ENCODE measurements at regions not wholly inside any gene's neighbourhood (a gene's known extent, or its start where the extent isn't known, plus 50 kb on each side); places are given as distances from the start of the nearest gene placed in this dataset.

GRCh38 chr1:79599257-79599656, 592.7 kb upstream of the ADGRL4 start:
- CTCF ChIA-PET, result interaction anchor here (1.1 kb wide), 1 partner anchor 14 kb away, joined by 4 read pairs; no protein-coding TSS in a partner anchor

GRCh38 chr1:79595931-79596330, 589.4 kb upstream of the ADGRL4 start:
- ChIA-PET POLR2A (no interaction called here), CTCF (no interaction called here)

More at GRCh38 chr1:79599257-79599656, 592.7 kb upstream of the ADGRL4 start:
- POLR2A ChIA-PET, result no interaction called here

GRCh38 chr1:79594121-79594698, 587.7 kb upstream of the ADGRL4 start:
- ChIA-PET CTCF (no interaction called here), POLR2A (no interaction called here)

GRCh38 chr1:79592707-79593106, 586.2 kb upstream of the ADGRL4 start:
- ChIA-PET CTCF (no interaction called here), POLR2A (no interaction called here)

DNA sequence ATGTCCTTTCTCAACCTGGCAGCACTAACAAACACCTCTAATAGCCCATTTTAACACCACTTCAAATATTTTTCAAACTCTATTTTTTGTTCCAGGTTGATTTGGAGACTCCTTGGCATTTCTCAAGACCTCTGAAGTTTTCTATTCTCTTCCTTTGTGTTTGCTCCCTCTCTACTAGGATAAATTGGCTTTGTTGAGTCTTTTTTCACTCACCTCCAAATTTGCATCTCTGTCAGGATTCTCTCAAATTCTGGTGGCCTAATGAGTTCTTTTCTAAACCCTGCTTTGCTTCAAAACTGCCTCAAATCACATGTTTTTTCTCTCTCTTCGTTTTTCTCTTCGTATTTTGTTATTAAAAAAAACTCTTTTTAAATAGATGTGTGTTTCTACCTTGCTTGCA, 582.2 kb upstream of the ADGRL4 start:
- ChIA-PET POLR2A (no interaction called here), CTCF (no interaction called here)

DNA sequence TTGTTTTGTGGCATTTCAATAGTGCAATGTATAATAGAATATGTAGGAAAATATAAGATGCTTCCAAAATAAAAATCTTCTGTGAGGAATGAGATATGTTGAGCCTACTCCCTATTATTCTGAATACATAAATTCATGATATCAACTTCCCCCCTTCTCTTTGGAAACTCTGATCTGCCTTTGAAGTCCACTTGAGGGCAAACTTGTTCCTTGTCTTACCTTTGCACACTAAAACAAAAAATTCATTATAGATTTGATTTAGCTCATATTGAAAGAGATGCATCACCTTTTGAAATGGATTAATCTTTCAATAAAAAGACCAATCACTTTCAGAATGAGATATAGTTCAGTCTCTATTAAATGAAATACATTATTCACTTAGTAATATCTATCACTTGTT, 580.7 kb upstream of the ADGRL4 start:
- ChIA-PET POLR2A (no interaction called here), CTCF (no interaction called here)

DNA sequence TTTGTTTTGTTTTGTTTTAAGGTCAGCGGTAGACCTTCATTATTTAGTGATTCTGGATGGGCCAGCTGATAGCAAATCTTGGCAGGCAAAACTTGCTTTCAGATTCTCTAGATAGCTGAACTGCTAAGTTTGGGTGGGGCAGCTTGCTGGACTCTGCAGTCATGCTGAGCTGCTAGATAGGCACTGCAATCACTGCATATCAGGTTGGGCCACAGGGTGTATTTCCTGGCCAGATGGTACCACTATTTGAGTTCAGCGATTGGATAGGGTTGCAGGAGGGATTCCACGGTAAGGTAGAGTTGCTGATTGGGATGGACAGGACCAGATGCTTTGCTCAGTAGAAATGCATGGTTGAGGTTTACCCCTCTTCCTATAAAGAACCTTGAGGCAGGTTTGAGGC, 579.3 kb upstream of the ADGRL4 start:
- ChIA-PET CTCF (no interaction called here), POLR2A (no interaction called here)

- POLR2A ChIA-PET, result no interaction called here
Measured at GRCh38 chr1:79575424-79575823, 568.9 kb upstream of the ADGRL4 start.

DNA sequence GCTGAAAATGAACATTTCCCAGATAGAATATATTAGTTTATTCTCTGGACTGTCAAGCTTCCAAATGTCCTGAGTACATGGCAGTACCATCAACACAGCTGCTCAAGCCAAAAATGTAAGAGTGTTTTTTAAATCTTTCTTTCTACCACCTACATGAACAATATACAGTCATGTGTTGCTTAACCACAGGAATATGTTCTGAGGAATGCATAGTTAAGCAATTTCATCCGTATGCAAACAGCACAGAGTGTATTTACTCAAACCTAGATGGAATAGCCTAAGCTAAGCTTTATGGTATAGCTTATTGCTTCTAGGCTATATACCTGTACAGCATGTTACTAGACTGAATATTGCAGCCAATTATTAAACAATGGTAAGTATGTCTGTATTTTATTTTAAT, 561.9 kb upstream of the ADGRL4 start:
- ChIA-PET CTCF (no interaction called here), POLR2A (no interaction called here)

More at GRCh38 chr1:79575424-79575823, 568.9 kb upstream of the ADGRL4 start:
- CTCF ChIA-PET, result no interaction called here

DNA sequence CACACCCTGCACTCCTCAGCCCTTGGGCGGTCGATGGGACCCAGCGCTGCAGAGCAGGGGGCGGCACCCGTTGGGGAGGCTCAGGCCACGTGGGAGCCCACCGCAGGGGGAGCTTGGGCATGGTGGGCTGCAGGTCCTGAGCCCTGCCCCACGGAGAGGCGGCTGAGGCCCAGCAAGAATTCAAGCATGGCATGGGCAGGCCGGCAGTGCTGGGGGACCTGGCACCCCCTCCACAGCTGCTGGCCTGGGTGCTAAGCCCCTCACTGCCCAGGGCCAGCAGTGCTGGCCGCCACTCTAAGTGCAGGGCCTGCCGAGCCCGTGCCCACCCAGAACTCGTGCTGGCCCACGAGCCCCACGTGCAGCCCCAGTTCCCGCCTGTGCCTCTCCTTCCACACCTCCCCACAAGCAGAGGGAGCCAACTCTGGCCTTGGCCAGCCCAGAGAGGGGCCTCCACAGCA, 555.0 kb upstream of the ADGRL4 start:
- POLR2A ChIA-PET, result no interaction called here
- CTCF ChIA-PET, result no interaction called here

DNA sequence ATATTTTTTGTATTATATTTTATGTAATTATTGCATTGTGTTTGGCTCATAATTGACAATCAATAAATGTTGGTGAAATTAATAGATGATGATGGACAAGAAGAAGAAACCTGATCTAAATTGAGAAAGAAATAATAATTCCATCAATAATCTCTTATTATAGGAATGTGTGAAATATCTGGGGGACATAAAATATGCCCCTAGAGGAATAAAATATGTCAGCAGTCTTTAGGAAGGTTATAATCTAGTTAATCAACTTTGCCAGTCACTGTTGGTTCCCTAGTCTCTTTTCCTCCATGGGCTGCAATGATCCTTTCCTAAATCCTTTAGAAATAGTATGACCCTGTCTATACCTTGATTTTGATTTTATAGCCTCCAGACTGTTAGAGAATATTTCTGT, 549.7 kb upstream of the ADGRL4 start:
- ChIA-PET CTCF (no interaction called here), POLR2A (no interaction called here)

GRCh38 chr1:79554688-79555087, 548.2 kb upstream of the ADGRL4 start:
- ChIA-PET POLR2A (no interaction called here), CTCF (no interaction called here)

DNA sequence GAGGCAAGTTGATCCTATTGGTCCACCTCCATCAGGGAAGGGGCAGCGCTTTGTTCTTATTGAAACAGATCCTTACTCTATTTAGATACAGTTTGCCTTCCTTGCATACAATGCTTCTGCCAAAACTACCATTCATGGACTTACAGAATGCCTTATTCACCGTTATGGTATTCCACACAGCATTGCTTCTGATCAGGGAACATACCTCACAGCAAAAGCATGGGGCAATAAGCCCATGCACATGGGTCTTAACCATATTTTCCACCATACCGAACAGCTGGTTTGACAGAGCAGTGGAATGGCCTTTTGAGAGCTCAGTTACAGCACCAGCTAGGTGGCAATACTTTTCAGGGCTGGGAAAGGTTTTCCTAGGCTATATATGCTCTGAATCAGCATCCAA, 544.8 kb upstream of the ADGRL4 start:
- ChIA-PET CTCF (no interaction called here), POLR2A (no interaction called here)

DNA sequence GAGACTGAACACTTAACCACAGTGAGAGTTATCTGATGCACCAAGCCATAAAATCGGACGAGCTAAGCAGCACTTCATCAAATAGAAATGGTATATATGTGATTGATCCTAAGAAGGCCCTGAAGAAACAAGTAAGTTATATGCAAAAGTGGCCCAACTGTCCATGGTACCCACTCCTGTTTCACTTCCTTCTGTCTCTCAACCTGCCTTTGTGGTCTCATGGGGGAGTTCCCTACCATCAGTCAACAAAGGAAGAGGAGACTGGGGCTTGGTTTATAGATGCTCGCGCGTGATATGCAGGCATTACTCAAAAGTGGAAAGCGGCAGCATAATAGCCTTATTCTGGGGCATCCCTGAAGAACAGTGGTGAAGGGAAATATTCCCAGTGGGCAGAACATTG, 543.9 kb upstream of the ADGRL4 start:
- ChIA-PET CTCF (no interaction called here), POLR2A (no interaction called here)

DNA sequence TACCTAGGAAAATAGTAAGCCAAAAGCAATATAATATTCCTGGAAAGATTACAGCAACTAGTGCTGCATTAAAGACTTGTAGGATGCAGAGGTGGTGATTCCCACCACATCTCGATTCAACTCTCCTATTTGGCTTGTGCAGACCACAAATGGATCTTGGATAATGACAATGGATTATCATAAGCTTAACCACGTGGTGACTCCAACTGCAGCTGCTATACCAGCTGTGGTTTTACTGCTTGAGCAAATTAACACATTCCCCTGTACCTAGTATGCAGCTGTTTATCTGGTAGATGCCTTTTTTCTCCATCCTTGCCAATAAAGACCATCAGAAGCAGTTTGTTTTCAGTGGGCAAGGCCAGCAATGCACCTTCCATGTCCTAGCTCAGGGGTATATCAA, 542.7 kb upstream of the ADGRL4 start:
- ChIA-PET POLR2A (no interaction called here), CTCF (no interaction called here)

- ChIA-PET POLR2A (no interaction called here), CTCF (no interaction called here)
Measured at GRCh38 chr1:79547514-79547913, 541.0 kb upstream of the ADGRL4 start.

GRCh38 chr1:79543394-79543793, 536.9 kb upstream of the ADGRL4 start:
- POLR2A ChIA-PET, result no interaction called here
- CTCF ChIA-PET, result no interaction called here

DNA sequence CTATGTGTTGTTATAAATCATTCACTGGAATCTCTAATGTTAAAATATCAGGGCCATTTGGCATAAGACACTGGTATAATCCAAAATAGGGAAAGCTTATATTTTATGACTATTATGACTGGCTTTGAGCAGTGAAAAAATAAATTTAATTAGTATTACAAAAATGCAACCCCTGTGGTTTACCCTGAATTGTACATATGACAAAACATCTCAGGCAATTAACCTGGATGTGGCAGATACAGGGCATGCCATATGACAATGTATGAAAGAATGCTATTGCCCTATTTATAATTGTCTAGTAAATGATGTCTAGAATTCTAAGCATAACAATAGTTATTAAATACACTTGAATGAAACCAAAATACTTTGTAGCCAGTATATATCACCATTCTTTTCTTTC, 532.5 kb upstream of the ADGRL4 start:
- POLR2A ChIA-PET, result no interaction called here
- CTCF ChIA-PET, result no interaction called here

DNA sequence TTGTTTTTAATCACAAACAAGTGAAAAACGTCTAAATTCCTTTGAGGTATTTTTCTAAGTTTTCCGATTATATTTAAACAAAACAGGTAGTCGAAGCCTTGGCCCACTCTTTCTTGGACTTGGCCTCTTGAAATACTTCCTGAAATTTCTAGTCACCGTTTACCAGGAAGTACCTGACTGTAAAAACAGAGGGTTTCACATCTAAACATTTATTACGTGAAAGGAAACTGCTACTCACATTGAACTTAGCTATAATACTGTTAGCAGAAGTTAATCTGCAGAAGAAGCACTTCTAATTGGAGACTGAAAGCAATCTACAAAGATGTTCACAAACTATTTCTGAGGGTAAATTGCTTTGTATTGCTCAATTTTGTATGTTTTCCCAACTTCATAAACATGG, 526.0 kb upstream of the ADGRL4 start:
- POLR2A ChIA-PET, result no interaction called here
- CTCF ChIA-PET, result no interaction called here

DNA sequence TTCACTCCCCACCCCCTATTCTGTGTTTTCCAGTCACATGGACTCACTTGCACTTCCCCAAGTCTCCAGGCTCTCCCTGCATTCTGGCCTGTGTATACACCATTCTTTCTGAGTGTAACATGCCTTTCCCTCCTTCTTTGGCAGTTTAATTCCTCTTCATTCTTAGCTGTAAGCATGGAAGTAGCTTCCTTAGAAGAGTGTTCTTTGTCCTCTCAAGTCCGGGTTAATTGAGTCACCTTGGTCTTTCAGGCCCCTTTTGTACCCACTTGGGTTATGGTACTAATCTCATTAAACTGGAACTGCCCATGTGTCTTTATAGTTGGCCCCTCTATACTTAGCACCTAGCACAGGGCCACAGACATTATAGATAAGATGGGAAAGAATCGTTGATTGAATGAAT, 525.3 kb upstream of the ADGRL4 start:
- CTCF ChIA-PET, result no interaction called here

DNA sequence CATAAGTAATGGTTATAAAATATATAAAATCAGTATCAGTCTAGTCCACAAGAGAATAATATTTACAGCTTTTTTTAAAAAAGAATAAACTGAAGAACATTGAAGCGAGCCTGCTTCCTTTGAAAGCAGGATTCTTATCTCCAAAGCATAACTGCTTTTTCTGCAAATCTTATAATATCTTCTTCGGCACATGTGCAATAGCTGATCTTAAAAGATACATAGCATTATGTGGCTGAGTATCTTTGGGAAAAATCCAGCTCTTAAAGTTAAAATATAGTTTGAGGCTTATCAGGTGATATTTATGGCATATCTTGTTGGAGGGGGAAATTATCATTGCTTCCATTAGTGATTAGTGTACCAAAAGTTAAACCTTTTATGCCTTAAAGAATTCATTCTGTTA, 523.9 kb upstream of the ADGRL4 start:
- ChIA-PET CTCF (no interaction called here), POLR2A (no interaction called here)

More for the DNA sequence above, 525.3 kb upstream of the ADGRL4 start:
- POLR2A ChIA-PET, result no interaction called here

DNA sequence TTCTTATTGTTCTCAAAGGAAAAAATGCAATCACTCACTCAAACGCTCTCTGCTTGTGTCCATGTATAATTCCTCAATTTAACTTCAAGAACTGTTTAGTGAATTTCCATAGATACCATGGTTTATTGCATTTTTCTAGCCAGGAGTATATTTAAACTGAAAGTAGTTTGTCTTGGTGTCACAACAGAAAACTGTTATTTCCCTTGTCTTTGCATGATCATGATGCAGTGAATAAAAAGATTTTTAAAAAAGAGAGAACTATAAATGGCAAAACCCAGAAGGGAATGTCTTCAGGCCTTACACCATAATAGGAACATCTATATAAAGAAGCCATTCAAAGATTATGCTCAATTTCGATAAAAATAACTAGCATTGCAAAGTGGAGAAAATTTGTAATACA, 523.5 kb upstream of the ADGRL4 start:
- POLR2A ChIA-PET, result no interaction called here
- CTCF ChIA-PET, result no interaction called here

DNA sequence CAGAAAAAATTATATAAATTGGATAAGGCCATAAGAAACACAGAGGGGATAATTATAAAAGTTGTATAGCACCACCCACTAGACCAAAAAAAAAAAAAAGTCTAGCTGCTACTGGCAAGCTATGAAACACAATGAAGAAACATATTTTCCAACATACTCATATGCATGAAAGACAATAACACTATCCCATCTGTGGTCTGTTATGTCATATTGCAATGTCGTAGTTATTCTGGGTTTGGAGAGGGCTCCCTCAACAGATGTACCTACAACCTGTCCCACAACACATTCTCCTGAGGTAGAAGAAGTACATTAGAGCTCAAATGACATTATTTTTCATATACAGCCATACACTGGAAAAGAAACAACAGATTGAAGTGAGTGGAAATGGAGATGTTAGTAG, 517.6 kb upstream of the ADGRL4 start:
- ChIA-PET POLR2A (no interaction called here), CTCF (no interaction called here)
